ENCODE measurements at regions not wholly inside any gene's neighbourhood (a gene's known extent, or its start where the extent isn't known, plus 50 kb on each side); places are given as distances from the start of the nearest gene placed in this dataset.

DNA sequence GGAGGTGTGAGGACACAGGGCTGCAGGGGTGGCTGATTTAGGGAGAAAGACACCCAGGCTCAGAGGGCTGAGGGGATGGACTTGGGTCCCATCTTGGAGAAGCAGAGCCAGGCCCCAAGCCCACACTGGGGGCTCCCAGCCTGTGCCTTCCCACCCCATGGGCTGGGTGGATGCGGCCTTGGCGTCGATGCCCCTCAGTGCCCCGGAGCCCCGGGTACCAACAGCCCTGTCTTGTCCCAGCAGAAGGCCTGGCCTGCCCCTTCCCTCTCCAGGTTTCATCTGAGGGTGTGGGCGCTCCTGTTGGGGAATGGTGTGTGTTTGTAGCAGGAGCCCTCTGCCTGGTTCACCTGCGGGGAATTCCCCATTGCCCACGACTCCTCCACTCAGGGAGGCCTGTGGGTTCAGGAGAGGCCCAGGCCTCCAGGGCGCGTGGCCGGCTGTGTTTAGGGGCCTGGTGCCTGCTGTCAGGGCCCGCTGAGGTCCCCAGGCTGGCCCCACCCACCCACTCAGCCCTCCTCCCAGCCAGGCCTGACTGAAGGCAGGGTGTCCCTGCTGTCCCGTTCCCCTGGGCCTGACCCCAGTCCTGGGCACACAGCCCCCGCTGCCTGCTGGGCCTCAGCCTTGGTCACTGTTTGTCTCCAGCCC lies 51.1 kb upstream of the BEGAIN start:
- DNase-seq = no peak

DNA sequence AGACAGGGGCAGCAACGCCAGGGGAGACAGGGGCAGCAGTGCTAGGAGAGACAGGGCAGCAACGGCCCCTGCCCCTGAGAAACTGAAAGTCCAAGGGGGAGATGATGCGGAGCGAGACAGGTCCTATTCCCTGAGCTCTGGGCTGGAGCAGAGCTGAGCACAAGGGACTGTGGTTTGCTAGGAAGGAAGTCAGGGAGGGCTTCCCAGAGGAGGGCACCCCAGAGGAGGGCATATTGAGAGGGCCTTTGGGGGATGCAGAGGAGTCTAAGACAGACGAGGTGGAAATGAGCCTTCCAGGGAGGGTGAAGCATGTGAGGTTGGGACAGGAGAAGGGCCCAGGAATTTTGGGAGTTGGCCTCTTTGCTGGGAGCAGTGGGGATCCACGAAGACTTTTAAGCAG lies 52.1 kb upstream of the BEGAIN start:
- no peak for DNase-seq

DNA sequence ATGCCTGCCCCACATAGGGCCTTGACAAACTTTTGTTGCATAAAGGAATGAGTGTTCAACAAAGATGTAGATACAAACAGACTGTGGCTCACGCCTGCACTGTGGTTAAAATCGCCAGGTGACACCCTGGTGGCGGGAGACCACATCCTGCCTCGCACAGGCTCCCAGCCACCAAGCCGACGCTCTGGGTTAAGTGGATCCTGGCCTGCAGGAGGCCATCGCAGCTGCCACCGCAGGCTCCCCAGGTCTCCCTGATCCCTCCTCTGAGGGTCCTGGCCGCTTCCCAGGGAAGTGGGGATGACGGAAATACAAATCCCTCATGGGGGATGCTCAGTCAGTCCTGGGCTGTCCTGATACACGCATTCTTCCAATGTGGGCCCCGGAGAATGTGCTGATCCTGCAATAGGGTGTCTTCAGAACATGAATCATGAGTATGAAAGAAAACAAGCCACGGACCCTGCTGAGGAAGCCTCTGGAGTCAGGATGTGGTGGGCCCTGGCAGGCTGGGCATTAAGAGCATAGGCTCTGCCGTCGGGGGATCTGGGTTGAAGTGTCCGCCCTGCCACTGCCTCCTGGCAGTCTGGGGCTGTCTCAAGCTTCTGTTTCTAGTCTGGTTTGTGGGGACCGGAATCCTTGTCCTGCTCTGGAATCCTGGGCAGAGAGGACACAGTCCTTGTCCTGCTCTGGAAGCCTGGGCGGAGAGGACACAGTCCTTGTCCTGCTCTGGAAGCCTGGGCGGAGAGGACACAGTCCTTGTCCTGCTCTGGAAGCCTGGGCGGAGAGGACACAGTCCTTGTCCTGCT lies 53.5 kb upstream of the BEGAIN start:
- DNase-seq = peak in 1 of 3 experiments; percentile 27

DNA sequence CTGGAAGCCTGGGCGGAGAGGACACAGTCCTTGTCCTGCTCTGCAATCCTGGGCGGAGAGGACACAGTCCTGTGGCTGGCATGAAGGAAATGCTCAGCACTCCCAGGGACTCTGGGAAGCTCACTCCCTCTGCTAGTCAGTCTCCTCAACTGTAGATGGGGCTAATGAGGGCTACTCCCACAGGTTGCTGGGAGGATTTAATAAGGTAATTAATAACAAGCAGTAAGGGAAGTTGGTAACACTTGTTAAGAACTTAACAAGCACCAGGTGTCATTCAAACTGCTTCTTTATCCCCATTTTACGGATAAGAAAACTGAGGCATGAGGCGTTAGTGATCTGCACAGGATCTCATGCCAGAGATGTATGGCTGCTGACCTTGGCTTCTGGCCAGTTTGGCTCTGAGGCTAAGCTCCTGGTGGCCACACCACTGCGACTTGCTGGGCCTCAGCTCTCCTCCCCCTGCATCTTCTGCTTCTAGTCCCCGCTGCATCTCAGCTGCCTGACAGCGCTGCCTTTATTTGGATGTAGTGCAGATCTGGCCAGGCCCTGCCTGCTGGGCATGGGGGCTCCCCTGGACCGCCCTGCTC lies 54.1 kb upstream of the BEGAIN start:
- DNase-seq = no peak

DNA sequence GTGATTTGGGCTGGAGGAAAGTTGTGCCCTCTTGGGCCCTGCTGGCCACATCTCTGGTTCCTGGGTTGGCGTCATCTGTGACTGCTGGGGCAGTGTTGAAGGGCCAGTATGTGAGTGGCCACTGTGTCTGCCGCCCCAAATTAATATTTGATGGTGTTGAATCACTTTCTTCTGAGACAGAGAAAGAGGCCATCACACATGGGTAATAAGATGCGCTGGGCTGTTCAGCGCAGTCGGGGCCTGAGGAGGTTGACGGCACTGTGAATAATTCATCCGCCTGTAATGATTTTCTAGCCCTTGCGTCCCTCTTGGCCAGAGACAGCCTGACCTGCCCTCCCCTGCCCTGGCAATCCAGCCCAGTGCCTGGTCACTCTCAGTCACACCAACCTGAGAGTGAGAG lies 56.2 kb upstream of the BEGAIN start:
- DNase-seq = no peak

DNA sequence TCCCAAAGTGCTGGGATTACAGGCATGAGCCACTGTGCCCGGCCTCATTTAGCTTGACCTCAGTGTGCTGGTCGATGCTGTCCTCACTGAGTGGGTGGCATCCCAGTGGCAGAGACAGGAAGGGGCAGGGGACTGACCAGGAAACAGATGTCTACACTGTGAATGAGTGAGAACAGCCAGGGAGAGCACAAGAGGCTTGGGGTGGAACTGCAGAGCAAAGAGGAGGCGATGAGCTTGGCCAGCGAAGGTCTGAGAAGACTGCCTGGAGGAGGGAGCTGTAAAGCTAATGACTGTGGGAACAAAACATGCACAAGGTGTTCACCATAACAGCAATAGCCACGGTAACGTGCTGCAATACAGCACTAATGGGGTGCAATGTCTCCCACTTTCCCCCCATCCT lies 57.2 kb upstream of the BEGAIN start:
- no peak for DNase-seq

DNA sequence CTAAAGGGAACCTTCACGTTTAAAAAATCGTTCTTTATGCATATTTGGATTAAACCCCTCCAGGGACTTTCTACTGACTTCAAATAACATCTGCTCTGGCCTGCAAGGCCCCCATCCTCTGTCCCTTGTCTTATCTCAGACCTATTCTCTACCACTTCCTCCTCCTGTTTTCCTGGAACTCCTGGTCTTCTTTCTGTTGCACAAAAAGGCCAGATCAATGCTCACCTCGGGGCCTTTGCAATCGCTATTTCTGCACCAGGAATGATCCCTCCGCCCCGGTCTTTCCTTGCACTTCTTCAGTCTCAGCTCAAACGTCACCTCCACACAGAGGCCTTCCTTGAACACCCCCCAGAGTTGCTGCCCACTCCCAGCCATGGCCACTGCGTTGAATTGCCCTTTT lies 57.6 kb upstream of the BEGAIN start:
- no peak for DNase-seq

DNA sequence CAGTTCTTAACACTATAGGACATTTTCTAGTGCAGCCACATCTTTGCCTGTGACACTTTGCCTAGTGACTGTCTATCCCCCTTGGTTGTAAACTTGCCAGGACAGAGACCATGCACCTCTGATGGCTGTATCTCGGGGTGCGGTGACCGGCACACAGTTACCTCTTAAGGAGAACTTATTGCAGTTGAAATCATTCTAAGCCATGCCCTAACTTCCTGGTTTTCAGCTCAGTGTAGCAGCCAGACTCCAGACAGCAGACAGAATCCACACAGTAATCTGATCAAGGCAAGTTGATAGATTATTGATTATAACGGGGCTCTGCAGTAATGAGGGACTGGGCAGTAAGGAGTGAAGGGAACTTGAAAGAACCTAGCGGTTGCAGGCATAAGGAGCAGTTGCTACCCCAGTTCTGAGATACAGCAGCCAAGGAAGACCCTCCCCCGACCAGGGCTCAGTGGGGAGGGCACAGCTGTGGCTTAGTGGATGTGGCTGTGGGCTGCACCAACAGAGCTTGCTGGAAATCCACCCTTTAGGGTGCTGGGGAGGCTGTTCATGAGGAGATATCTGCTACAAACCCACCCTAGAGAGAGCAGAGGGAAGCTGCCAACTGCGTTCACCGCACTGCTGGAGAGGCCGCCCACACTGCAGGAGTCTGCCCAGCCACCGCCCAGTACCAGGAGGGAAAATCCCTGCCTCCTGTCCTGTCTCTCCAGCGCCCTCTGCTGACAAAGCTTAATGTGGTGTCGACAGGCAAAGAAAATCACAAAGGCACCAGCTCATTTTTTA lies 58.2 kb upstream of the BEGAIN start:
- DNase-seq = peak; percentile 26 to 77 (median 73)

DNA sequence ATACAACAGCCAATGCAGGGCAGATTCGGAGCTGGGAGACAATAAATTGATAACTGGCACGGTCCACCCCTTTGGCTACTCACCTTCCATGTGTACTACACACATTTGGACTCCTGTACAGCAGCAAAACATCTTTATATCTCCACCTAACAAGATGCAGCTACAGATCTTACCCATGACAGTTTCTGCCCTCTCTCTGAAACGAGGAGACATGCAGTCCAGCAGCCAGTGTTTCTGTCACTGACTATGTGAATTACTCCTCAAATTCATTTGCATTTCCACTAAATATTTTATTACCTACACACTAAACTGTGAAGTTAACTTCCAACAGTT lies 58.7 kb upstream of the BEGAIN start:
- DNase-seq = no peak

DNA sequence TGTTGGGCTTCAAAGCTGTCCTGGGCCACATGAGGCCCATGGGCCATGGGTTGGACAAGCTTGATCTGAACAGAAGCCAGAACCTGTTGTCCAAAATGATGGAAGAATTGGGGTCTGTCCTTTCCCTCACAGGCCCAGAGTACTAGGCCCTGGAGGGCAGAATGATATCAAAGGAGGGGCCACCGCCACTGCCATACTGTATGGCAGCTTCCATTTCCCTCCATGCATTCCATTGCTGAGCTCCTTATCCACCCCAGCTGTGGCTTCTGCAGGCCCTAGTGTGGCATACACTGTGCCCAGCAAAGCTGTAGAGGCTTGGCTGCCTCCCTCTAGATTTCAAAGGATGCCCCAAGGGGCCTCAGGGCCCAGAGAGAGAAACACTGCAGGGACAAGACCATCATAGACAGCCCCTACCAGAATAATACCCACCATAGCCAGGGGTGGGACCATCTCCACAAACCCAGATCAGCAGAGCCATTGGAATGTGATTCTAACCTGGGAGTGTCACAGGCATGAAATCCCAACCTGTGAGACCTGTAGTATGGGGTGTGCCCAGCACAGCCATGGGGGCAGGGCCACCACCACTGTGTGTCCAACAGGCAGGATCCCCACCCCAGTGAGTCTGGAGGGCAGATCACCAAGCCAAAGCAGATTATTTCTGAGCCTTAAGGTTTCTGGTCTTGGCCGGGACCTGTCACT lies 61.4 kb upstream of the BEGAIN start:
- no peak for DNase-seq

DNA sequence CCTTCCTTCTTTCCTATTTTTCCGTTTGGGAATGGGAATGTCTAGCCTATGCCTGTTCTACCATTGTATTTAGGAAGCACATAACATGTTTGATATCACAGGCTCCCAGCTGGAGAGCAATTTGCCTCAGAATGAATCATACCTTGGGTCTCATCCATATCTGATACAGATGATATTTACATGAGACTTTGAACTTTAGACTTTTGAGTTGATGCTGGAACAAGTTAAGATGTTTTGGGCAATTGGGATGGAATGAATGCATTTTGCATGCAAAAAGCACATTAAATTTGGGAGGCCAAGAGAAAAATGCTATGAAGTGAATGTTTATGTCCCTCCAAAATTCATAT lies 61.9 kb upstream of the BEGAIN start:
- DNase-seq = no peak

DNA sequence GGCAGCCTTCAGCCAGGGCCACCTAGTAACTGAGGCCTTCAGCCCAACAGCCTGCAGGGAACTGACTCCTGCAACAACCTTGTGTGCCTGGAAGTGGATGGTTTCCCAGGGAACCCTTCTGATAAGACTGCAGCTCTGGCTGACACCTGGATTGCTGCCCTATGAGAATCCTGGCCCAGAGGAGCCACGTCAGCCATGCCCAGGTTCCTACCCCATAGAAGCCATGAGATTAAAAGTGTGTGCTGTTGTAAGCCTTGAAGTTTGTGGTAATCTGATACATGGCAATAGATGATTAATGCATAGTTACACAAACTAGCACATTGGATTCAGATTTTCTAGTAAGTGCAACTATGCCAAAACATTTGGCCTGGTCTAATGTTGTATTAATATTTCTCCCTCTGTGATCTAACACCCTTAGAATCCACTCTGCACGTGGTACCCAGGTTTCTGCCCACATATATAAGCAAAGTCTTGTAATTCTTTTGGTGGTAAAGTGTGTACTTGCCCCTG lies 64.8 kb upstream of the BEGAIN start:
- DNase-seq = no peak

DNA sequence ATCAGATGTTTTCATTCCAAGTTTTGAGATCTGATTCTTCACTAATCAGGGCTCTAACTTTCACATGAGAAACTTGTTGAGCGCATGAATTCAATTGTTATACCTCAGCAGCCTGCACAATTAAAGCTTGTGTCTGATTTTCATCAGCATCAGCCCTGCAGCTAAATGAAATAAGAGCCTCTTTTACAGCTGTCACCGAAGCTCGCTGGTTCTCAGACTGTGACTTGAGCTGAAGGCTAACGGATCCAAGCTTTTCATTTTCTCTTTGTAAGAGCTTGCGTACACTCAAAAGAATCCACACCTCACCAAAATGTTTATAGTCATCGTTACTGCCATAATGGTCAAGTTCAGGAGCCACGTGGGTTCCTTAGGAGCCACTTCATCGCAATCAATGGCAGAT lies 65.5 kb upstream of the BEGAIN start:
- DNase-seq = peak in 2 of 3 experiments; percentile 26 to 36

DNA sequence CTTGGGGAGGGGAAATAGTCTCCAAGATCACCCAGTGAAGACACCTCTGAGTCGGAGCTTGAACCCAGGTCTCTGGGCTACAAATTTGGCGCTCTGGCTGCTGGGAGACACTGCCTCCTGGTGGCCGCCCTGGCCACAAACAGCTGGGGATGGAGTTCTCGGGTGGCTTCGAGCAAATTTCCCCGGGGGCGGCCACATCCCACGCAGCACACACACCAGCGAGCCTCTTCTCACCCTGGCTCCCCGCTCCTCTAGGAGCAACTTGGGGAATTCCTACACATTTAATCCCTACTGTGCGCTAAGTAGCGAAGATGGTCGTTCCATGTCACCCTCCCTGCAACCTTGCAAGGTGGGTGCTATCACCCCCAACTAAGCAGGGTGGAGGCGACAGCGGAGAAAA lies 66.2 kb upstream of the BEGAIN start:
- no peak for DNase-seq

DNA sequence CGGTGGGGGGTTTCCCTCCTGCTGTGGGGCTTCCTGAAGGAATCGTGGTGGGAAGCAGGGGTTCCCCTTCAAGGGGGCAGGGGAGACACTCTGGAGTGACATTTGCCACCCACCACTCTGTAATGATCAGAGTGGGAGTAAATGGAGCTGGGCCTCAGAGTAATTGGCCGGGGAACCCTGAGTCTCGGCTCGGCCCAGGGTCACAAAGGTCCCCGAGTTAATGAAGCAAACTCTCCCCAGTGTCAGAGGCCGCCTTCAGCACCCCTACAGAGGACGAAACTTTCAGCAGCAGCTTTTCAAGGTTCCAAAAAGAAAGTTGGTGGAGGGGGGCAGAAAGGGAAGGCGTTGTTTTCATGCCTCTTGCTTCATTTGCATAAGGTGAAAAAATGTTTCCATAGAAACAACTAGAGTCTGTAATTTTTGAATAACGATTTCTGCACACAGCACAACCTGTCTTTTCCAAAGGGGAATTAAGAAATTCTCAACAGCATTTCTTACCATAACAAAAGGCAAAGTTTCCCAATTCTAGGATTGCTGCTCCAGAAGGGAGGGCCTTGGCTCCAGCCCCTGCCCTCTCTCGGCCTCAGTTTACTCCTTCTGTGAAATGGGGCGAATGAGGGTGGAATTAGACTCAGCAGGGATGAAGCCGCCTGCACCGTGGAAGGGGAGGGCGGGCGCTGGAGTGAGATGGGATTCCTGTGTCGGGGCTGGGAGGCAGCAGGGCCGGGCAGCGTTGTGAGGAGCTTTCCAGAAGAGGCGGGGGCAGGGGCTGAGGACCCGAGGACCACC lies 67.0 kb upstream of the BEGAIN start:
- no peak for DNase-seq

DNA sequence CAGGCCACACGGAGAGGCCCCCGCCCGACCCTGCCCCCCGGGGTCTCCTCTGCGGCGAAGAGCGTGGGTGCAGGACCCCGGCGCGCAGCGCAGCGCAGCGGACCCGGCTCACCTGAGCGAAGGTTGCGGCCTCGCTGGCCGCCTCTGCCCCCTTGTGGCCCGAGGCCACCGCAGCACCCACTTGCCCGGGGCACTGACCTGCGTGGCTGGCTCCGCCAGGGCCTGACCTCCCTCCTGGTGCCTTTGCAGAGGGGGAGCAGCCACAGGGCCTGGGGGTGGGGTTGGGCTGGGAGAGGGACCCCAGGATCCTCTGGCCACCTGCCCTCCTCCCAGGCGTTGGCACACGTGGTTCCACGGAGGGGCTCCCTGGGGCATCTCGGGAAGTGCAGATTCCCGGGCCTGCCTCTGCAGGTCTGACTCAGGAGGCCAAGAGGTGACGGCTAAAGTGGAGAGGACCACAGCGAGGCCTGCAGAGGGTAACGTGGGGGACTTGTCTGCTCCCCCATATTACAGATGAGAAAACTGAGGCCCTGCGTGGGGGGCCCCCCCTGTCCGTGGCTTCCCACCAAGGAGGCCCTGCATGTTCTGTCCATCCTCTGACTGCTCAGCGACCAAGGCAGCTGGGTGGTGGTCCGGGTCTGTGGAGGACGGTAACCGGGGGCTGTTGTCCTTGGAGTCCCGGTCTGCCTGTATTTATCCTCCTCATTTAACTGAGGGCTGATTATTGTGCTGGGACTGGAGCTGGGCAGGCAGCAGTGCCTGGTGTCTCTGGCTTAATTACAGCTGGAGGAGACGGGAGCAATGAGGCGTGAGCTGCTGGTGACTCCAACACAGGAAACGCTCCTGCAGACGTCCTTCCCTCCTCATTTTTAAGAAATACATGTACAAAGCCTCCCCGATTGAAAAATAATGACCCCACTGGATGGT lies 67.9 kb upstream of the BEGAIN start:
- DNase-seq = peak in 2 of 3 experiments; percentile 46 to 76

DNA sequence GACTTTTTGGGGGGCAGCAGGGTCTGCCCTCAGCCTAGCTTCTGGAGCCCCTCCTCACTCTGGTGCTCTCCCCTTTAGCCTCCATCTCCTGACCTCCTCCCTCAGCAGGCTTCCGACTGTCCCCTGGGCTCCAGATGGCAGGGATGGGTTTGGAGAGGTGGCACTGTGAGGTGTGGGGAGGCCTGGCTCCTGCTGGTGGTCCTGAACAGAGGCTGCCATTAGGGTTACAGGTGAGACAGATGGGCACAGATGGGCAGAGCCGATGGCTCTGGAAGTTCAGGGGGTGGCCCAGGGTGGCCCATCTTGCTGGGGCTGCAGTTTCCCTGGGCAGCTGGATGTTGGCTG lies 68.5 kb upstream of the BEGAIN start:
- DNase-seq = peak in 1 of 3 experiments; percentile 46

DNA sequence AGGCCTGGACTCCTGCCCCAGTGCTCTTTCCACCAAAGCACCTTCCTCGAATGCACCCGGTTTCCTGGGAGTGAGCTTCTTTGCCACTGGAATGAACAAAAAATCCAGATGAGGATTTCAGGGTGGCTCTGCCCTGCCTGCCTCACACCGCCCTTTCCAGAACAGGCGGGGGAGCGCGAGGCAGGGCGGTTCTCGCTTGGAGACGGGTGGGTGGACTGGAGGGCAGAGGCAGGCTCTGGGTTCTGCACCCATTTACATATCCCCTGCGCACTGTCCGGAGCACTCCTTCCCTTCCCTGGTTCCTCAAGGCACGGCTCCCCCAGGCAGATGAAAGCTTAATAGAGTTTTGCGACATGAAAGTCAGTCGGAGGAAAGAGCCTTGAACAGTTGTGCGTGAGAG lies 69.7 kb upstream of the DLK1 start:
- DNase-seq = no peak

DNA sequence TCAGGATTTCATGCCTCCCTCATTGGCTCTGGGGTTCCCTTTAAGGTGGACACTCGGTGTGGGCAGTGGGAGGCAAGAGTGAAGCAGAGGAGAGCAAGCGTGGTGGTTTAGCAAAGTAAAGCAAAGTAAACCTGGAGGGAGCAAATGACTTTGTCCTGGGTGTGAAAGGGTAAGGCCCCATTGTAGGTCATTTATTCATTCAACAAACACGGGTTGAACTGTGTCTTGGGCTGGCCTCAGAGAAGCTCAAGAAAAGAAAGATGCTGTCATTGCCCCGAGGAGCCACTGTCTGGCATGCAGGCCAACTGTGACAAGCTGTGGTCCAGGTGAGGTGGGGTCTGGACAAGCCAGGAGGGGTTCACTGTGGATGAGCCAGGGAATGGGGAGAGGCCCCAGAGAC lies 68.9 kb upstream of the DLK1 start:
- no peak for DNase-seq

DNA sequence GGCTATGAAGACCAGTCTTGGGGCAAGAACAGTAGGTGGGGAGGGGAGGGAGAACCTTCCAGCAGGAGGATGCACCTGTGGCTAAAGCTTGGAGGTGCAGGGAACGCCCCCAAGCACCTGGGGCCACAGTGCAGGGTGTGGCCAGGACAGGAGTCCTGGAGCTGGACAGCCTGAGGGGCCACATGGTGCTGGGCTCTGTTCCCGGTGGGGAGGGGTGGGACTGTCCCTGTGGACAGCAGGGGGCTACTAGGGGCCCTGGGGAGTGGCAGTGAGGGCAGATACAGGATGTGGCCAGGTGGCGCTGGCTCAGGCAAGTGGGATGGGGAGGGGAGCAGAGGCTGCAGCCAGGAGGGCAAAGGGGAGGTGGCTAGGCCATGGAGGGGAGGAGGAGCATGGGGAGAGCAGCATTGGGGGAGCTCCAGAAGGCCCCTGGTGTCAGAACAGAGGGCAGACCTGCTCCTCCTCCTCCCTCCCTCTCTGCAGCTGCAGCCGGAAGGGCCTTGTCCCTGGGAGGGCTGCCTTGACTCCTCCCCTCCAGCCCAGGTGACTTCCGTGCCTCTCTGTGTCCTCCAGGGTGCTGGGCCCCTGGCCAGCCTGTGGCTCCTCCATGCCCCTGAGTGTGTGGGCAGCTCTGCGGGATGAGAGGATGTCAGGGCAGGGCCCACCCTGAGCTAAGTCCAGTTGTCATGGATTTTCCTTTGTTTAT lies 68.4 kb upstream of the DLK1 start:
- DNase-seq = peak in 2 of 3 experiments; percentile 38 to 58

All from NCI-H1417 (cell line).